Neural progenitor cell (in vitro differentiated cells): ENCODE measurements at regions not wholly inside any gene's neighbourhood (a gene's known extent, or its start where the extent isn't known, plus 50 kb on each side); places are given as distances from the start of the nearest gene placed in this dataset.

Experiments used
- CTCF ChIP-seq: fragments of 200-600 bp; sonication (generic); IDR thresholded peaks from 2 replicates; pipeline ENCODE4 v1.5.1; 2017; ENCODE audit warnings: antibody characterized with exemption, mild to moderate bottlenecking
- EZH2phosphoT487 ChIP-seq: fragments of 200-600 bp; sonication (generic); IDR thresholded peaks from 2 replicates; pipeline ENCODE4 v1.6.1; 2017; ENCODE audit warnings: antibody characterized with exemption

DNA sequence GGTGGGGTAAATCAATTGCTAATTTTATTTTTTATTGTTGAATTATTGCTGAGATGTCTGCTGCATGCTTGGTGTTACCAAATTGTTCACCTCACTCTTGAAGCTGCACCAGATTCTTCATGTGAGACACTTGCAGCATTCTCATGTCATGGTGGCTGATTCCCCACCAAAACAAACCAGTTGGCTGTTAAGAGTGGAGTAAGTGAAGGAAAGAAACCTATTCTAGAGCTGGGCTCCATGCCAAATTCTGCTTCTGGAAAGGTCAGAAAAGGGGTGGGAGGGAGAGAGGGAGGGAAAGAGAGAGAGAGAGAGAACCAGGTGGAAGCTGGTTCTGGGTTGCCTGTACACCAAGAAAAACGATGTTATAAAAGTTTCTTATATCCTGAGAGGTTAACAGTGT, 317.5 kb upstream of the THRB start:
- TF ChIP-seq CTCF (no peak), EZH2phosphoT487 (no peak)
